Activated naive CD4-positive, alpha-beta T cell treated with anti-CD3 and anti-CD28 coated beads, Interleukin-2, amount 10 ng/mL, durations not matched to agents 7 days and 5 days (primary cell): ENCODE measurements at regions not wholly inside any gene's neighbourhood (a gene's known extent, or its start where the extent isn't known, plus 50 kb on each side); places are given as distances from the start of the nearest gene placed in this dataset.
"Not testable (repeated sequence)": the region's sequence is repeated elsewhere in the genome, so short reads cannot be mapped to it uniquely, and the experiment has no call there.

Experiments
- CTCF ChIA-PET: fragments of 350-600 bp; sonication (Branson Sonifier 250); formaldehyde crosslinking; loops from one replicate; lab custom pipeline; 2021; ENCODE audit warnings: antibody characterized with exemption; lab: Charles Lee
- DNase-seq: peaks from one replicate; pipeline ENCODE4 v3.0.0-alpha.2; 2020
- H3K27ac Mint-ChIP-seq: one replicate; pipeline ENCODE4 v1.8.0; 2021; ENCODE audit warnings: mild to moderate bottlenecking, moderate library complexity, mixed read lengths
- H3K27me3 Mint-ChIP-seq: one replicate; pipeline ENCODE4 v1.8.0; 2021; ENCODE audit warnings: mild to moderate bottlenecking, mixed read lengths
- H3K36me3 Mint-ChIP-seq: one replicate; pipeline ENCODE4 v1.8.0; 2021; ENCODE audit warnings: mixed read lengths
- H3K4me1 Mint-ChIP-seq: one replicate; pipeline ENCODE4 v1.8.0; 2021; ENCODE audit warnings: mixed read lengths
- H3K4me3 Mint-ChIP-seq: one replicate; pipeline ENCODE4 v1.8.0; 2021; ENCODE audit warnings: mild to moderate bottlenecking, moderate library complexity, mixed read lengths
- H3K9me3 Mint-ChIP-seq: one replicate; pipeline ENCODE4 v1.8.0; 2021; ENCODE audit warnings: mixed read lengths

DNA sequence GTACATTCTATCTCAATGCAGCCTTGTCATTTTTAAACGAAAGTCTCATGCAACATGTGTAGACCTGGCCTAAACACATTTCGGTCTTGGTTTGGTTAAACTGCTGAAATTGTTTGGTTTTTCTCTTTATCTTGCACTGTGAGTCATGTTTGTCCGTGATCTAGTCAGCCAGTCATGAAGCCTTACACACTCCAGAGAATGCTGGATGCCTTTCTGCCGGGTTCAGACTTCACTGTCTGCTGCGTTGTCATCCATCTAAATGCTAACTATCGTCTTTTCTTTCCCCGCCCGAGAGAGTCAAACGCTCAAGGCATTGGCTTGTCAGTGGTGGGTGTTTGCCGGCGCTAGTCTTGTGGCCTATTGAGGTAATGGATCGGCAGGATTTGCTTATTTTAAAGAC, 1194.6 kb upstream of the WWC1 start:
- Mint-ChIP-seq H3K27ac (no peak overlapping the region), H3K27me3 (no peaks in the 10 kb centered on the region), H3K4me1 (no peaks in the 10 kb centered on the region), H3K4me3 (no peak overlapping the region), H3K36me3 (no peaks in the 10 kb centered on the region), H3K9me3 (peaks cover 11% of the 10 kb centered on the region)
- CTCF ChIA-PET: no interaction called here
- no peak for DNase-seq

DNA sequence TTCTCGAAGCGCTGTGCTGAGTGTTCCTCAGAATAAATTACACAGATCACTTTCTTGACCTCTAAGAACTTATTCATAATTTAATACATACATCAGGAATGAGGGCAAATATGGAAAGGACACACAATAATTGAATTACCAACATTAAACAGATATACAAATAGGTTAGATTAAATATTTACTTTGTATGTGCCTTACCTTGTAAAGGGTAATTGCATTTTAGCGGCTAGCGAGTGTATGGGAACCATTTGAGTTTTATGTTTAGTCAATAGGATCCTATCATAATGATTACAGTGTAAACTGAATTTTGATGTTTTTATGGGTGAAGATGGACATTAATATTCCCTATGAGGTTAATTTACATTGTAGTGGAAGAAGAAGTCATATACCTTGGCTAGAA, 1187.1 kb upstream of the WWC1 start:
- Mint-ChIP-seq H3K27me3 (no peaks in the 10 kb centered on the region), H3K36me3 (no peaks in the 10 kb centered on the region), H3K9me3 (peaks cover 27% of the 10 kb centered on the region), H3K4me3 (no peak overlapping the region), H3K27ac (no peak overlapping the region), H3K4me1 (no peaks in the 10 kb centered on the region)
- no peak for DNase-seq
- CTCF ChIA-PET: no interaction called here

DNA sequence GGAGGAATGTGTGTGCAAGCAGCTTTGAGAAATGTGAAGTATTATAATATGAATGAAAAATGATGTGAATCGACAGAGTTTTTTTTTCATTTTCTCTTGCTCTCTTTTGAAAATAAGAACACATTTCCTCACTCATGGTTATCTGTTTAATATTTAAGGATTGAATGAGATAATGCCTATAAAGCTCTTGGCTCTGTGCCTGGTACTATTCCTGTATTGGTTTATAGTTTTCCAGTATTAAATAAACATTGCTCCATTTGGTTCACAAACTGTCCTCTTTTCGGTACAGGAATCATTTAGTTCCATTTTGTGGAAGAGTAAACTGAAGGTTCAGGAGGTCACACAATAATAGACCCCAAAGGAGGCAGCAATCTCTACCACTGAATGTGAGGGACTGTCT, 1185.5 kb upstream of the WWC1 start:
- CTCF ChIA-PET: no interaction called here
- no peak for DNase-seq
- Mint-ChIP-seq H3K4me3 (no peak overlapping the region), H3K27ac (no peak overlapping the region), H3K27me3 (no peaks in the 10 kb centered on the region), H3K4me1 (no peaks in the 10 kb centered on the region), H3K9me3 (peaks cover 23% of the 10 kb centered on the region), H3K36me3 (no peaks in the 10 kb centered on the region)

DNA sequence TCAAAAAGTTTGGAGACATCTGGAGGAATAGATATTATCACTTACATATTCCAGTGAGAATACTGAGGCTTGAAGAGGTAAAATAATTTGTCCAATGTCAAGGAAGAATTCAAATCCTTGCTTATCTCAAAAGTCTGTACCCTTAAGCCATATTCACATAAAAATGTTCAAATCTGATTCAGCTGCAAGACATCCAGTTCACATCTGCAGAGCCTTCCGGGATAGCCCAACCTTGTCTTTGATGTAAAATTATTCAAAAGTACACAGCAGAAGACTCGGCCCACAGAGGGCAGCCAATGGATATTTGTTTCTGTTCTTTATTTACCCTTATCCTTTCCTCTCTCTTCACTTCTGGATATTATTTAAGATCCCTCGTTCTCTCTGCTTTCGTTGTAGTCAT, 1183.8 kb upstream of the WWC1 start:
- H3K9me3 Mint-ChIP-seq: peaks cover 22% of the 10 kb centered on the region
- CTCF ChIA-PET: no interaction called here
- no peaks in the 10 kb centered on the region for H3K4me1 Mint-ChIP-seq

DNA sequence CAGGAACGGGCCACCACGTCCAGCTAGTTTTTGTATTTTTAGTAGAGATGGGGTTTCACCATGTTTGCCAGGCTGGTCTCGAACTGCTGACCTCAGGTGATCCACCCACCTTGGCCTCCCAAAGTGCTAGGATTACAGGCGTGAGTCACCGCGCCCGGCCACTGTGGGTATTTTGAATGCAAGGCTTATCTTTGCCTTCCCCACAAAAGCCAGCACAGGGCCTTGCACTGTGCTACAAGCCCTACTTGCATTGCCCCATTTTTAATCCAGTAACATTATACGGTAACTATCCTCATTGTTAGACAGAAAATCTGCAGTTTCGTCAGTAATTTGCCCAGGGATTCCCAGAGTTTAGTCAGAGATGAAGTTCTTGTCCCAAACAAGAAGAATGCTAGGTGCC, 1183.2 kb upstream of the WWC1 start:
- H3K4me1 Mint-ChIP-seq, H3K4me3 Mint-ChIP-seq, H3K36me3 Mint-ChIP-seq, CTCF ChIA-PET, DNase-seq, H3K27ac Mint-ChIP-seq, H3K27me3 Mint-ChIP-seq: not testable (repeated sequence)
- H3K9me3 Mint-ChIP-seq: peaks cover 25% of the 10 kb centered on the region

More for the DNA sequence above, 1183.8 kb upstream of the WWC1 start:
- Mint-ChIP-seq H3K36me3 (no peaks in the 10 kb centered on the region), H3K4me3 (no peak overlapping the region), H3K27me3 (no peaks in the 10 kb centered on the region), H3K27ac (no peak overlapping the region)
- no peak for DNase-seq

DNA sequence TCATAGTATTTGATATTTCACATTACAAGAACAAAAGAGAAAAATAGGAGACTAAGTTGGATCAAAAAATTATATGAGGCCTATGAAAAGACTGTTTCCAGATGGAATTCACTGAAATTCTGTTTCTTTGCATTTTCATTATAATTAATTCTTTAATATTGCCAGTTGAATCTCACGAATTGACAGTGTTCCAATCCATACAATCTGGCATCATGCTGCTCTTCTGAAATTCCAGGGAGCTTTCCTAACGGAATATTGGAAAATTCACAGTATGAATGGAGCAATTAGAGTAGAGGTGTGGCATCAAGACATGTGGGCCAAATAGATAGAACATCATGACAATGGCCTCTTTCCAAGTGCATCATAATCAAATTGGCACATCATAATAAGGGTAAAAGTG, 1178.9 kb upstream of the WWC1 start:
- H3K4me3 Mint-ChIP-seq: no peak overlapping the region
- no peak overlapping the region for H3K27ac Mint-ChIP-seq
- H3K27me3 Mint-ChIP-seq: no peaks in the 10 kb centered on the region
- DNase-seq: no peak
- no peaks in the 10 kb centered on the region for H3K4me1 Mint-ChIP-seq
- peaks cover 13% of the 10 kb centered on the region for H3K9me3 Mint-ChIP-seq
- CTCF ChIA-PET: no interaction called here
- no peaks in the 10 kb centered on the region for H3K36me3 Mint-ChIP-seq

DNA sequence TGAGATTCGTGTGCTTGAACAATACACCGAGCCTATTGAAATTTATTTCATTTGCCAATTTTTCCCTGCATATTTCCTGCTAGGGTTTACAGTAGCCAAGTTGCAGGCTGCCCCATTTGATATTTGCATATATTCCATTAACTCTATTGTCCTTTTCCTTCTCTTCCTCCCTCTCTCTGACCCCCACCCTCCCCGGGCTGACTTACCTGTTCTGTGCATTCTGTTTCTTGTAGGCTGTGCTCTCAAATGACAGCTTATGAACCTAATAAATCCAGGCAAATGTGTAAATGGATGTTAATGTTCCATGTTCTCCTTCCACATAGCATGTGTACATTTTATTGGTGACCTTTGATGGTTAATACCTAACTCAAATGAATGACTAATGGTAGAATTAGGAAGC, 1169.2 kb upstream of the WWC1 start:
- no peak for DNase-seq
- no peak overlapping the region for H3K4me3 Mint-ChIP-seq
- no peaks in the 10 kb centered on the region for H3K36me3 Mint-ChIP-seq
- peaks cover 7% of the 10 kb centered on the region for H3K9me3 Mint-ChIP-seq
- CTCF ChIA-PET: no interaction called here
- no peak overlapping the region for H3K27ac Mint-ChIP-seq
- no peaks in the 10 kb centered on the region for H3K27me3 Mint-ChIP-seq
- no peaks in the 10 kb centered on the region for H3K4me1 Mint-ChIP-seq

DNA sequence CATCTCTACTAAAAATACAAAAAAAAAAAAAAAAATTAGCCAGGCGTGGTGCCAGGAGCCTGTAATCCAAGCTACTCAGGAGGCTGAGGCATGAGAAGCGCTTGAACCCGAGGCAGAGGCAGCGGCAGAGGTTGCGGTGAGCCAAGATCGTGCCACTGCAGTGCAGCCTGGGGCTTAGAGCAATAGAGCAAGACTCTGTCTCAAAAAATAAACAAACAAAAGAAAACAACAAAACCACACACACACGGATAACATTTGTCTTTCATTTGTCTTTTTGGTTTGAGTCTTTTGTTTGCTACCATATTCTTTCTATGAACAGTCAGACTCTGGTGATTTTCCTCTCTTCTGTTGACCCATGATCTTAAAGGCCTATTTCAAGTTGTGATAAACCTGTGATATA, 1168.3 kb upstream of the WWC1 start:
- H3K4me1 Mint-ChIP-seq: no peaks in the 10 kb centered on the region
- H3K9me3 Mint-ChIP-seq: peaks cover 7% of the 10 kb centered on the region
- DNase-seq: no peak
- no peak overlapping the region for H3K27ac Mint-ChIP-seq
- H3K36me3 Mint-ChIP-seq: no peaks in the 10 kb centered on the region
- H3K4me3 Mint-ChIP-seq: no peak overlapping the region
- CTCF ChIA-PET: no interaction called here
- no peaks in the 10 kb centered on the region for H3K27me3 Mint-ChIP-seq

DNA sequence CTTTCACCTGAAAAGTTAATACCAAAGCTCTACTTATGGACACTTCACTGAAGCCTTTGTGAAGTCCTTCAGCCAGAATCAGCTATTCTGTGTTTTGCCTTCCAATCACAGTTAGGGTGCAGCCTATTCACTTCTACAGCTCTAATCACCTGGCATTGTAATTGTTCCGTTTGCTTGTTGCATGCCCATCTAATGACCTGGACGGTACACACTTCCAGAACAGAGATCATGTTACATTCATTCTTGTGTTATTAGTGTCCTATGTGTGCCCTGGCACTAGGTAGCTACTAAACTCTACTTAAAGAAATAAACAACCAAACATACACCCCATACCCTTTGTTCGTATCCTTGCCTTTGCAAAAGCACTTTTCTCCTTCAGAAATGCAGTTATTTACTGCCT, 1162.9 kb upstream of the WWC1 start:
- H3K4me1 Mint-ChIP-seq: no peaks in the 10 kb centered on the region
- CTCF ChIA-PET: no interaction called here
- no peak for DNase-seq
- H3K36me3 Mint-ChIP-seq: no peaks in the 10 kb centered on the region
- H3K27me3 Mint-ChIP-seq: no peaks in the 10 kb centered on the region
- no peak overlapping the region for H3K4me3 Mint-ChIP-seq
- no peak overlapping the region for H3K27ac Mint-ChIP-seq
- H3K9me3 Mint-ChIP-seq: peaks cover 3% of the 10 kb centered on the region

DNA sequence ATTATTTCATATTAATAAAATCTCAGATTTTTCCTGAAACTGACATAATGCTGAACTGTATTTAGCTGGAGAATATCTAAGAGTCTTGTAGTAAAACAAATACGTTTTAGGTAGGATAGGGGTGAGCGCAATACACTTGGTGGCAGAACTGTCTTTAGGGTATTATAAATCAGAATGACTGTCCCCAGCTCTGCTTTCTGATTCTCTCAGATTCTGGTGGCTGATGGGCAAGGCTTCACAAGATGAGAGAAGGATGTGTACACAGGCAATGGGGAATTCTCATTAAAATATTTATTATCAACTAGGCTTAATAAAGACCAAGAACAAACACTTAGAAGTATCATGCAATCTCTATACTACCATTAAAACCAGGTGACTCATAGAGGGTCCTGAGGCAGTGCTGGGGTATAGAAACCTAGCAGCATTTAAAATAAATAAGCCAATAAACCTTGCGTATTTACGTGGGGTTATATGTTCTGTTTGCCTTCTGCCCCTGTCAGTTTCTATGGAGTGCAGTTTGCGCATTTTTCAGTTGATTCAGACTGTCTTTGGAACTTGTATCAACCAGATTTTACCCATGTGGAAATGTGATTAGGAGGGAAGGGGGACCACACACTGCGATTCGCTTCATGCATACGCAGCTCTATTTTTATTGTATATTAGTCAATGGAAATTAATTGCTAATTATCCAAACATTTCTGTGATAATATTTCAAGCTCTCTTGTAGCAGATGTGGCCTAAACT, 1150.7 kb upstream of the WWC1 start:
- Mint-ChIP-seq H3K4me1 (no peaks in the 10 kb centered on the region), H3K27ac (no peak overlapping the region), H3K27me3 (no peaks in the 10 kb centered on the region), H3K4me3 (no peak overlapping the region), H3K36me3 (no peaks in the 10 kb centered on the region), H3K9me3 (peaks cover 11% of the 10 kb centered on the region)
- CTCF ChIA-PET: no interaction called here
- DNase-seq: no peak

DNA sequence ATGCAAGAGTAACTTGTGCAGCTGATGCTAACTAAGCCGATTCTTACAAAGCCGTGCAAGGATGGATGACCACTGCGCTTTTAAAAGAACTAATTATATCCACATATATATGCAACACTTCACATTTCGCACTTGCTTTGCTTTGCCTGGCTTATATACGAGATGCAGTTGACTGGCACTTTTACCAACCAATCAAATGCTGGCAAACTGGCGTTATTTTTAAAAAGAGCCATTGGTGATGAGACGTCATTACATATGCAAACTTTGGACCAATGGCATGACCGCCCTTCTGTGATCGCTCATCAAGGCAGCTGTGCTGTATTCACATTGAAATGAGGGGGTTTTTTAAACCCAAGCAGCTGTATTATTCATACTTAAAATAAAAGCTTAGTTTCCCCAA, 1147.7 kb upstream of the WWC1 start:
- Mint-ChIP-seq H3K36me3 (no peaks in the 10 kb centered on the region), H3K27me3 (no peaks in the 10 kb centered on the region), H3K27ac (no peak overlapping the region), H3K4me1 (no peaks in the 10 kb centered on the region), H3K9me3 (peaks cover 8% of the 10 kb centered on the region), H3K4me3 (no peak overlapping the region)
- CTCF ChIA-PET: no interaction called here
- DNase-seq: no peak

DNA sequence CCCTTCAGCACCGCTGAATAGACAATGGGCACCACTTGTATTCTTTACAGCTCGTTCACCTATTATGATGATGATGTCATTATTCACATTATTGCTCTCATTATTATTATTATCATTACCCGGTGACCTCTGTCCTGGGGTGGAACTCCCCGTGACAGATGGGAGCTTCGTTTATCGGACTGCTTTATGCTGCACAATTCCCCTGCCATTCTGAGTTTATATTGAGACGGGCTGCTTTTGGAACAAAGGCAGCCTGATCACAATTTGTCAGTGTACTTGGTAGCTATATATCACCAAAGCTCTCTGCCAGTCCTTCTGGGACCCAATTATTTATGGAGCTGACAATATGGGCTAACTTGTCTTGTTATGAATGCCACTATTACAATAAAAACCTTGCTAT, 1145.6 kb upstream of the WWC1 start:
- Mint-ChIP-seq H3K27ac (no peak overlapping the region), H3K36me3 (no peaks in the 10 kb centered on the region), H3K27me3 (no peaks in the 10 kb centered on the region), H3K9me3 (peaks cover 8% of the 10 kb centered on the region), H3K4me1 (no peaks in the 10 kb centered on the region), H3K4me3 (no peak overlapping the region)
- no peak for DNase-seq
- CTCF ChIA-PET: no interaction called here

DNA sequence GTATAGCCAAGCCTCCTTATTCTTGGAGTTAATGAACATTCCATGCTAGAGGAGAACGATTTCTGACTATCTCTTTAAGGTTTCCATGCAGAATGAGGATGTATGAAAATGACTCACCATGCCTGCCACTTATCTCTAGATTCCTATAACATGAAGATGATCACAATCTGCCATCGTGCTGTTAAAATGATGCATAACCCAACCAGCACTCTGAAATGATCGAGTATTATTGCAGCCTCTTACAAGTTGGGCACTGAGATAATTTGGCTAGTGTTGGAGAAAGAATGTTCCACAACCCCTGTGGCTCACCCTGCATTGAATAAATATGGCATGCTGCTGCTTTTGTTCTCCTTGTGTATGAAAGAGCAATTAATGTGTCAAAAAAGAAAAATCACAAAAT, 1143.6 kb upstream of the WWC1 start:
- H3K27ac Mint-ChIP-seq: no peak overlapping the region
- no peaks in the 10 kb centered on the region for H3K36me3 Mint-ChIP-seq
- H3K9me3 Mint-ChIP-seq: peaks cover 9% of the 10 kb centered on the region
- no peaks in the 10 kb centered on the region for H3K27me3 Mint-ChIP-seq
- CTCF ChIA-PET: no interaction called here
- H3K4me1 Mint-ChIP-seq: no peaks in the 10 kb centered on the region
- DNase-seq: no peak
- no peak overlapping the region for H3K4me3 Mint-ChIP-seq

DNA sequence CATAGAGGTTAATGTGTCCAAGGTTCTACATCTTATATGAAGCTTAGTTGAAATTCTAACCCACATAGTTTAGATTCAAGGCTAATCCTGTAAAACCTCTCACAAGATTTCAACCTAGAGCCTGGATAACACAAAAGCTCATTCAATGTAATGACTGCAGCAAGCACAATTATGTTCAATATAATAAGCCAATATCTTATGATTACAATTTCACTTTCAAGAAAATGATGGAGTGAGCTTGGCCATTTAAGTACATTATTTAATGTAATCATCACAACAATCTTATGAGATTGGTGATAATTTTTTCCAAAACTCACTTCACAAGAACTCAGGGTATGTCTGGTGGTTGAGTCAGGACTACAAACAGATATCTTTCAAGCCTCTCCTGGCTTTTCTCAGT, 1140.8 kb upstream of the WWC1 start:
- Mint-ChIP-seq H3K36me3 (no peaks in the 10 kb centered on the region), H3K4me3 (no peak overlapping the region)
- CTCF ChIA-PET: no interaction called here

DNA sequence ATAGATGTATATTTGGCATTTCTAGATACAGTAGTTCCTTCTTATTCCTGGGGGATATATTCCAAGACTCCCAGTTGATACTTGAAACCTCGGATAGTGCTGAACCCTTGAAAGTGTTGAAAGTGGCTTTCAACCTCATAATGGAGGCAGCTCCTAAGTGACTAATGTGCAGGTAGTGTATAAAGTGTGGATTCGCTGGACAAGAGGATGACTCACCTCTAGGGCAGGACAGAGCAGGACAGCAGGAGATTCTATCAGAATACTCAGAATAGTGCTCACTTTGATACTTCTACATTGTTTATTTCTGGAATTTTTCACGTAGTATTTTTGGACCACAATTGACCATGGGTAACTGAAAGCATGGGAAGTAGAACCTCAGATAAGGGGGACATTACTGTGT, 1138.9 kb upstream of the WWC1 start:
- Mint-ChIP-seq H3K4me3 (no peak overlapping the region), H3K9me3 (peaks cover 6% of the 10 kb centered on the region), H3K27ac (no peak overlapping the region), H3K36me3 (no peaks in the 10 kb centered on the region), H3K4me1 (no peaks in the 10 kb centered on the region), H3K27me3 (no peaks in the 10 kb centered on the region)
- CTCF ChIA-PET: no interaction called here
- DNase-seq: no peak

More for the DNA sequence above, 1140.8 kb upstream of the WWC1 start:
- H3K9me3 Mint-ChIP-seq: peaks cover 10% of the 10 kb centered on the region
- no peaks in the 10 kb centered on the region for H3K4me1 Mint-ChIP-seq
- H3K27me3 Mint-ChIP-seq: no peaks in the 10 kb centered on the region
- no peak for DNase-seq
- no peak overlapping the region for H3K27ac Mint-ChIP-seq
